Suprapubic skin (tissue), 4 donors: ENCODE measurements at regions not wholly inside any gene's neighbourhood (a gene's known extent, or its start where the extent isn't known, plus 50 kb on each side); places are given as distances from the start of the nearest gene placed in this dataset.
A peak's percentile ranks its signal among the peaks of the same experiment; 100 is the strongest.

Experiments
- DNase-seq, 2 donors: peaks; one replicate each; pipeline ENCODE4 v3.0.0-alpha.2; 2019; ENCODE audit warnings: low spot score in 2 of 2
- H3K27ac ChIP-seq: fragments of 200-600 bp; sonication (generic); one replicate; pipeline ENCODE4 v1.5.1; 2019
- H3K27me3 ChIP-seq: fragments of 200-600 bp; sonication (generic); one replicate; pipeline ENCODE4 v1.5.1; 2019
- H3K36me3 ChIP-seq: fragments of 200-600 bp; sonication (generic); one replicate; pipeline ENCODE4 v1.5.1; 2019
- H3K4me1 ChIP-seq: fragments of 200-600 bp; sonication (generic); one replicate; pipeline ENCODE4 v1.5.1; 2019
- H3K4me3 ChIP-seq: fragments of 200-600 bp; sonication (generic); one replicate; pipeline ENCODE4 v1.5.1; 2019; ENCODE audit warnings: mild to moderate bottlenecking
- H3K9me3 ChIP-seq: fragments of 200-600 bp; sonication (generic); one replicate; pipeline ENCODE4 v1.5.1; 2019
- CTCF ChIP-seq, 2 donors: fragments of 200-600 bp in 1 of 2; fragments of 450-650 bp in 1 of 2; sonication (generic) in 1 of 2; IDR thresholded peaks; one replicate each; pipeline ENCODE4 v1.5.1; 2016 to 2019; ENCODE audit warnings: antibody characterized with exemption in 2 of 2, mild to moderate bottlenecking in 1 of 2, moderate library complexity in 1 of 2
- EP300 ChIP-seq: sonication (generic); formaldehyde crosslinking; IDR thresholded peaks from one replicate; pipeline ENCODE4 v1.6.1; 2017; ENCODE audit warnings: antibody characterized with exemption
- POLR2A ChIP-seq, 2 donors: fragments of 450-650 bp; IDR thresholded peaks; one replicate each; pipeline ENCODE4 v1.6.1; 2017; ENCODE audit warnings: antibody characterized with exemption in 2 of 2, mild to moderate bottlenecking in 2 of 2, moderate library complexity in 2 of 2
- POLR2AphosphoS5 ChIP-seq, 3 donors: sonication (generic); formaldehyde crosslinking; IDR thresholded peaks; one replicate each; pipeline ENCODE4 v1.6.1; 2017; ENCODE audit warnings: antibody characterized with exemption in 3 of 3
- WGBS: methylation state at CpG from one replicate; pipeline ENCODE4 v1.1.5; 2018; 5-methylcytosine and 5-hydroxymethylcytosine counted together

- DNase-seq: no peak
- no peaks in the 10 kb centered on the region for H3K36me3 ChIP-seq
- TF ChIP-seq CTCF (IDR thresholded peaks at IDR 0.05) (no peak), POLR2AphosphoS5 (IDR thresholded peaks at IDR 0.05) (no peak), EP300 (no peak), POLR2A (IDR thresholded peaks at IDR 0.05) (no peak)
- H3K9me3 ChIP-seq: no peaks in the 10 kb centered on the region
- H3K4me3 ChIP-seq: no peak overlapping the region
- H3K27ac ChIP-seq: no peak overlapping the region
- H3K27me3 ChIP-seq: no peaks in the 10 kb centered on the region
- peaks cover 17% of the 10 kb centered on the region for H3K4me1 ChIP-seq
- 55% methylated on average over 6 of the region's 6 CpGs for WGBS
These were observed 72.5 kb upstream of the PRSS16 start for GRCh38 chr6:27174958-27175357.

GRCh38 chr6:27176096-27176495, 71.4 kb upstream of the PRSS16 start:
- Histone ChIP-seq H3K27ac (no peak overlapping the region), H3K27me3 (no peaks in the 10 kb centered on the region), H3K4me3 (no peak overlapping the region), H3K9me3 (no peaks in the 10 kb centered on the region), H3K36me3 (no peaks in the 10 kb centered on the region), H3K4me1 (peaks cover 17% of the 10 kb centered on the region)
- no peak for DNase-seq
- 34% methylated on average over 9 of the region's 9 CpGs for WGBS
- no peak for TF ChIP-seq POLR2AphosphoS5 (IDR thresholded peaks at IDR 0.05)
- no peak for TF ChIP-seq EP300
- TF ChIP-seq POLR2A (IDR thresholded peaks at IDR 0.05): no peak
- TF ChIP-seq CTCF (IDR thresholded peaks at IDR 0.05): no peak

- TF ChIP-seq POLR2A (IDR thresholded peaks at IDR 0.05) (no peak), POLR2AphosphoS5 (IDR thresholded peaks at IDR 0.05) (peak in 1 of 3 donors; percentile 37), EP300 (no peak), CTCF (IDR thresholded peaks at IDR 0.05) (no peak)
- Histone ChIP-seq H3K36me3 (no peaks in the 10 kb centered on the region), H3K4me3 (peak overlapping the region; percentile 94), H3K27ac (peak overlapping the region; percentile 71), H3K9me3 (no peaks in the 10 kb centered on the region), H3K27me3 (no peaks in the 10 kb centered on the region), H3K4me1 (peaks cover 17% of the 10 kb centered on the region)
- DNase-seq: no peak
- 5% methylated on average over 38 of the region's 38 CpGs for WGBS
These were observed 70.7 kb upstream of the PRSS16 start for GRCh38 chr6:27176523-27177484.

GRCh38 chr6:27177485-27178406, 69.8 kb upstream of the PRSS16 start:
- no peaks in the 10 kb centered on the region for H3K9me3 ChIP-seq
- WGBS: under 1% methylated on average over 36 of the region's 39 CpGs
- H3K4me1 ChIP-seq: peaks cover 17% of the 10 kb centered on the region
- H3K27ac ChIP-seq: peak overlapping the region; percentile 71
- TF ChIP-seq CTCF (IDR thresholded peaks at IDR 0.05): peak in 1 of 2 donors; percentile 50
- peak in 2 of 3 donors; percentile 9 to 14 for TF ChIP-seq POLR2AphosphoS5 (IDR thresholded peaks at IDR 0.05)
- TF ChIP-seq EP300: no peak
- no peak for TF ChIP-seq POLR2A (IDR thresholded peaks at IDR 0.05)
- DNase-seq: peak; percentile 83 to 87
- no peaks in the 10 kb centered on the region for H3K36me3 ChIP-seq
- H3K27me3 ChIP-seq: no peaks in the 10 kb centered on the region
- peak overlapping the region; percentile 94 for H3K4me3 ChIP-seq
